SU-DHL-6 (cell line): ENCODE measurements at regions not wholly inside any gene's neighbourhood (a gene's known extent, or its start where the extent isn't known, plus 50 kb on each side); places are given as distances from the start of the nearest gene placed in this dataset.

Experiments
- H2AFZ ChIP-seq: fragments of 200-600 bp; sonication (generic); 2 replicates; pipeline ENCODE4 v1.6.1; 2014; ENCODE audit warnings: low read depth, mild to moderate bottlenecking, moderate library complexity, mixed read lengths, antibody characterized with exemption, low read length; ENCODE audit not compliant: severe bottlenecking
- H3F3A ChIP-seq: fragments of 200-600 bp; shearing (Covaris generic); 2 replicates; pipeline ENCODE4 v1.6.0; 2016; ENCODE audit warnings: antibody characterized with exemption, mild to moderate bottlenecking; ENCODE audit not compliant: insufficient read depth
- H3K27ac ChIP-seq: fragments of 200-600 bp; sonication (generic); 2 replicates; pipeline ENCODE4 v1.5.1; 2016; ENCODE audit warnings: low read depth, mild to moderate bottlenecking, low read length, moderate library complexity, mixed read lengths
- H3K27me3 ChIP-seq: fragments of 200-600 bp; sonication (generic), shearing (Covaris generic); 2 replicates; pipeline ENCODE4 v1.6.0; 2014; ENCODE audit warnings: mild to moderate bottlenecking, low read length
- H3K36me3 ChIP-seq: fragments of 200-600 bp; sonication (generic); 2 replicates; pipeline ENCODE4 v1.6.1; 2014; ENCODE audit warnings: mild to moderate bottlenecking, low read length, mixed read lengths
- H3K4me2 ChIP-seq: fragments of 300-600, 200-600 bp; shearing (Covaris generic), sonication (generic); 2 replicates; pipeline ENCODE4 v1.6.0; 2014; ENCODE audit warnings: low read length, low read depth, mild to moderate bottlenecking; ENCODE audit not compliant: poor library complexity, severe bottlenecking
- H3K4me3 ChIP-seq: fragments of 200-600 bp; sonication (generic); 2 replicates; pipeline ENCODE4 v1.5.1; 2014; ENCODE audit warnings: antibody characterized with exemption, low read length, mild to moderate bottlenecking, mixed read lengths; ENCODE audit not compliant: insufficient read depth, poor library complexity, severe bottlenecking
- H3K79me2 ChIP-seq: fragments of 200-600 bp; sonication (generic); 2 replicates; pipeline ENCODE4 v1.6.1; 2014; ENCODE audit warnings: mild to moderate bottlenecking, low read length, moderate library complexity; ENCODE audit not compliant: insufficient read depth
- H3K9ac ChIP-seq: fragments of 200-600 bp; sonication (generic); 2 replicates; pipeline ENCODE4 v1.7.0; 2014; ENCODE audit warnings: mild to moderate bottlenecking, low read length
- H3K9me2 ChIP-seq: fragments of 200-600 bp; sonication (generic); replicated peaks from 2 replicates; pipeline ENCODE4 v1.6.1; 2014; ENCODE audit warnings: low read length; ENCODE audit not compliant: insufficient read depth
- H3K9me3 ChIP-seq: fragments of 200-600 bp; sonication (generic); 2 replicates; pipeline ENCODE4 v1.6.1; 2014; ENCODE audit warnings: low read length, mixed read lengths; ENCODE audit not compliant: insufficient read depth
- H4K20me1 ChIP-seq: fragments of 200-600 bp; sonication (generic); 2 replicates; pipeline ENCODE4 v1.6.1; 2014; ENCODE audit warnings: low read depth, mild to moderate bottlenecking, antibody characterized with exemption, low read length, moderate library complexity, mixed read lengths
- EZH2phosphoT487 ChIP-seq: fragments of 200-600 bp; sonication (generic), shearing (Covaris generic); conservative IDR thresholded peaks from 2 replicates; pipeline ENCODE4 v1.6.1; 2018; ENCODE audit warnings: mild to moderate bottlenecking, antibody characterized with exemption, low read length, moderate library complexity, mixed read lengths
- TF ChIP-seq, protein P1 (sequence below): fragments of 200-600 bp; sonication (generic); IDR thresholded peaks from one replicate; pipeline ENCODE4 v1.5.1; 2017; ENCODE audit warnings: antibody characterized with exemption, mild to moderate bottlenecking, low read length, moderate library complexity; ENCODE audit not compliant: insufficient read depth, poor library complexity, severe bottlenecking

DNA sequence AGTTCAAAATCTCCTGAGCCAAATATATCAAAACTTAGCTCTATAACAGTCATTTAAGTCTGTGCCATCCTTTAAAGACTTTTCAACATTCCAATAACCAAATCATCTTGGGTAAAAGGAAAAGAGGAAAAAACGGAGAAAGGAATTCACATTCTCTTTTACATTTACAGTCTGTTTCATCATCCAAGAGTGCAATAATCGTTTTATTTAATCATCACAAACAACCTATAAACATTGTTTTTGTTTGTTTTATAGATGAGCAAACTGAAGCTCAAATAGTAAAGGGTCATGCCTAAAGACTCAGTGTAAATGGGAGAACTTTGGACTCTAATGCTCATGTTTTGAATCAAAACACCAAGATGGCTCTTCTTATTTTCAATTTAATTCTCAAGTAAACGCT lies 252.3 kb downstream of the TOX3 start:
- no peak overlapping the region for H3K4me2 ChIP-seq
- H4K20me1 ChIP-seq, result no peaks in the 10 kb centered on the region
- no peaks in the 10 kb centered on the region for H3F3A ChIP-seq
- no peak overlapping the region for H3K4me3 ChIP-seq
- H3K9ac ChIP-seq, result no peak overlapping the region
- H2AFZ ChIP-seq, result no peak overlapping the region
- H3K9me3 ChIP-seq, result no peaks in the 10 kb centered on the region
- no peaks in the 10 kb centered on the region for H3K79me2 ChIP-seq
- H3K27me3 ChIP-seq, result no peaks in the 10 kb centered on the region
- no peak overlapping the region for H3K27ac ChIP-seq
- TF ChIP-seq, protein P1, sequence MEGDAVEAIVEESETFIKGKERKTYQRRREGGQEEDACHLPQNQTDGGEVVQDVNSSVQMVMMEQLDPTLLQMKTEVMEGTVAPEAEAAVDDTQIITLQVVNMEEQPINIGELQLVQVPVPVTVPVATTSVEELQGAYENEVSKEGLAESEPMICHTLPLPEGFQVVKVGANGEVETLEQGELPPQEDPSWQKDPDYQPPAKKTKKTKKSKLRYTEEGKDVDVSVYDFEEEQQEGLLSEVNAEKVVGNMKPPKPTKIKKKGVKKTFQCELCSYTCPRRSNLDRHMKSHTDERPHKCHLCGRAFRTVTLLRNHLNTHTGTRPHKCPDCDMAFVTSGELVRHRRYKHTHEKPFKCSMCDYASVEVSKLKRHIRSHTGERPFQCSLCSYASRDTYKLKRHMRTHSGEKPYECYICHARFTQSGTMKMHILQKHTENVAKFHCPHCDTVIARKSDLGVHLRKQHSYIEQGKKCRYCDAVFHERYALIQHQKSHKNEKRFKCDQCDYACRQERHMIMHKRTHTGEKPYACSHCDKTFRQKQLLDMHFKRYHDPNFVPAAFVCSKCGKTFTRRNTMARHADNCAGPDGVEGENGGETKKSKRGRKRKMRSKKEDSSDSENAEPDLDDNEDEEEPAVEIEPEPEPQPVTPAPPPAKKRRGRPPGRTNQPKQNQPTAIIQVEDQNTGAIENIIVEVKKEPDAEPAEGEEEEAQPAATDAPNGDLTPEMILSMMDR, result no peak
- TF ChIP-seq EZH2phosphoT487, result no peak
- H3K9me2 ChIP-seq, result no peaks in the 10 kb centered on the region
- no peaks in the 10 kb centered on the region for H3K36me3 ChIP-seq

DNA sequence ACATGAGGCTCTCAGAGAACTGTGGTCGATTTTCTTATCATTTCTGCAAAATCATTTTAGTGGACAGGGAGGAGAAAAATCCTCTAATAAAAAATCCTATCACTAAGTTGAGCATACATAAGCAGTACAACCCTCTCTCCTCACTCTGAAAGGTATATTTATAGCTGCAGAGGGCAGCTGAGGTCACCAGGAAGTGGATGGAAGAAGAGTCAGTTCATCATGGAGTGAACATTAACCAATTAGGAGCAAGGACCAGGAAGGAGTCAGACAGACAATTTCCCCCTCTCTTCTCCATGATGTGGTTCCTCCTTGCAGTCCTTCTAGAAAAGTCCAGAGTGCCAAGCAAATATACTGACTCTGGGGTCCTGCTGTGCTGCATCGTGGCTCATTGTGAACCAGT lies 253.7 kb downstream of the TOX3 start:
- Histone ChIP-seq H3K27me3 (no peaks in the 10 kb centered on the region), H3F3A (no peaks in the 10 kb centered on the region), H3K9me2 (no peaks in the 10 kb centered on the region), H3K9ac (no peak overlapping the region), H4K20me1 (no peaks in the 10 kb centered on the region), H3K36me3 (no peaks in the 10 kb centered on the region), H3K79me2 (no peaks in the 10 kb centered on the region), H3K4me2 (no peak overlapping the region), H3K9me3 (no peaks in the 10 kb centered on the region), H2AFZ (no peak overlapping the region), H3K4me3 (no peak overlapping the region), H3K27ac (no peak overlapping the region)
- TF ChIP-seq EZH2phosphoT487, result no peak
- TF ChIP-seq, protein P1, result no peak

DNA sequence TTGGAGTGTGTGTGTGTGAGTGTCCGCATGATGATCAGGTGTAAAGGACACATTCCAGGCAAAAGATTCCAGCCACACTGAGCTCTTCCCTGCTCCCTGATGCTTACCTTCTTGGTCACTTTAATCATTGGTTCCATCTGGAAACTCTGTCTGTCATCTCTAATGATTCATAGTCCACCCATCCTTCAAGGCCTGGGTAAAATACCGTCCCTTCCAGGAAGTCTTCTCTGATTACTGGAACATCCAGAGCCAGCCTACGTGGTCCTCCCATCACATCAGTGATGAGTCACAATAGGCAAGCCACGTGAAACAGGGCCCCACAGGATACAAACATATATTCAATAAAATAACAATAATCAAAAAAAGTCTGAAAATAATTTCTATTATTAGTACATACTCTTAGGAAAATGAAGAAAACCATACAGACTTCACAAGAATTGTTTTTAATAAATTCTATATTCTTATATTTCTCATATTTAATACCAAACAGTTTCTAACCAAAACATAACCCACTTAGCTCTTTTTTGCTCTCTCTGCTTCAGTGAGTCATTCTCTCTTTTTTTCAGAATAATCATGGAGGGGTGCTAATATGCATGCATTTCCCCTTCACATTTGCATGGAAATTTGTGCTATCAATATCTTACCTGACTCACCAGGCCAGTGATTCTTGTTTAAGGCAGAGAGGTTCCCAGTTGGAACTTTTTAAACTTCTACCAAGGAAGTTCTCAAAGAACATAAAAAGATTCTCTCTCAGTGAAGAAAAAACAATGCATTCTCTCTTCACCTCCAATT lies 263.2 kb downstream of the TOX3 start:
- Histone ChIP-seq H2AFZ (no peak overlapping the region), H3K4me2 (no peak overlapping the region), H3K27me3 (no peaks in the 10 kb centered on the region), H3K27ac (no peak overlapping the region), H3K4me3 (no peak overlapping the region), H4K20me1 (no peaks in the 10 kb centered on the region), H3K79me2 (no peaks in the 10 kb centered on the region), H3K9me2 (no peaks in the 10 kb centered on the region), H3F3A (no peaks in the 10 kb centered on the region), H3K9ac (no peak overlapping the region), H3K9me3 (no peaks in the 10 kb centered on the region), H3K36me3 (no peaks in the 10 kb centered on the region)
- TF ChIP-seq EZH2phosphoT487, result no peak
- TF ChIP-seq, protein P1, result no peak
